ENCODE measurements at regions not wholly inside any gene's neighbourhood (a gene's known extent, or its start where the extent isn't known, plus 50 kb on each side); places are given as distances from the start of the nearest gene placed in this dataset.
A peak's percentile ranks its signal among the peaks of the same experiment; 100 is the strongest.

DNA sequence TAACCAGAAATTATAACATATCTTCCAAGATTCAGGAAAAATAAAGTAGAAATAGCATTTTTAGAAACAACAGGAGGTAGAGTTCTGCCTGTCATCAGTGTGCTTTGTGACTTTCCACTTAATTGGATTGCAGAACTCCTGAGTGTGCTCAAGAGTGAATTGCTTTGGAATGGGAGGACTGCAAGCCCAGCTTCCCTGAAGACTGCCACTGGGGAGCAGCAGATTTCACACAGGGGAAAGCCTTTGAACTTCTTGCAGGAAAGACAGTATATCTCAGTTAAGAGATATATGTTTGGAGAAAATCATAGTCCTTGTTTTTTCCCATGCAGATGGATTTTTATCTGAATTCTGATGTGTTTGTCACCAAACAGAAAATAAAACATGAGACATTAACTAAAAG, 124.5 kb downstream of the TMEM168 start:
- TF ChIP-seq CTCF (IDR thresholded peaks at IDR 0.05) (peak in 10 of 12 donors; percentile 5 to 44 (median 36)), POLR2A (IDR thresholded peaks at IDR 0.05) (no peak)

All from heart left ventricle (tissue), 13 donors.